ENCODE measurements at regions not wholly inside any gene's neighbourhood (a gene's known extent, or its start where the extent isn't known, plus 50 kb on each side); places are given as distances from the start of the nearest gene placed in this dataset.
A peak's percentile ranks its signal among the peaks of the same experiment; 100 is the strongest.

- no peak for ATAC-seq
- Histone ChIP-seq H3K4me2 (ENCODE audit: insufficient read depth, low read length) (no peak overlapping the region), H3K79me2 (ENCODE audit: control insufficient read depth, insufficient read depth, low read length) (no peaks in the 10 kb centered on the region), H3K4me1 (replicated peaks in 1 of 2; ENCODE audit: control insufficient read depth in 2 of 2, insufficient read depth in 2 of 2, low read length in 2 of 2) (peaks cover 3 to 10% of the 10 kb centered on the region in 2 experiments; a peak in 3 of 5 replicates), H3K9me3 (replicated peaks; ENCODE audit: control insufficient read depth, insufficient read depth, low read depth, low read length) (no peaks in the 10 kb centered on the region), H3K9me1 (ENCODE audit: control insufficient read depth, insufficient read depth, low read length) (no peaks in the 10 kb centered on the region), H3K4me3 (no peak overlapping the region), H3K27me3 (ENCODE audit: control insufficient read depth in 2 of 2, insufficient read depth in 2 of 2, low read length in 2 of 2) (peaks cover 42 to 44% of the 10 kb centered on the region in 2 experiments), H3K36me3 (ENCODE audit: control insufficient read depth, insufficient read depth, low read length) (no peaks in the 10 kb centered on the region), H4K20me1 (replicated peaks; ENCODE audit: control insufficient read depth, insufficient read depth, low read length) (no peaks in the 10 kb centered on the region; the same call in 1 of the 2 replicates), H3K27ac (ENCODE audit: extremely low read depth, low read depth, low read length) (no peak overlapping the region), H3K9ac (ENCODE audit: insufficient read depth in 1 of 2, low read depth in 2 of 2, low read length in 2 of 2) (no peak overlapping the region), H2AFZ (ENCODE audit: low read depth, low read length) (no peak overlapping the region)
- WGBS (ENCODE audit: insufficient coverage, low coverage, missing lambda C conversion rate) = under 1% methylated on average over 9 of the region's 9 CpGs
- no TSS peak for BruUV-seq (replicated peaks)
- ChIA-PET CTCF (ENCODE audit: low intra/inter-chr PET ratio) (no interaction called here), POLR2A (no interaction called here)
- no peak for TF ChIP-seq ZNF277 (CRISPR knock-in tag; IDR thresholded peaks at IDR 0.05; ENCODE audit: borderline replicate concordance)
- no peak for TF ChIP-seq ELF2 (CRISPR knock-in tag; IDR thresholded peaks at IDR 0.05)
- no peak for TF ChIP-seq ZNF507 (tag; conservative IDR thresholded peaks at IDR 0.05)
- TF ChIP-seq ZNF512 (tag; IDR thresholded peaks at IDR 0.05) = no peak
- no peak for TF ChIP-seq MXD1 (CRISPR knock-in tag; IDR thresholded peaks at IDR 0.05; ENCODE audit: borderline replicate concordance, poor library complexity, severe bottlenecking)
- TF ChIP-seq RHOXF2B (CRISPR knock-in tag; conservative IDR thresholded peaks at IDR 0.05) = no peak
- no peak for TF ChIP-seq HBP1 (CRISPR knock-in tag; IDR thresholded peaks at IDR 0.05)
- no peak for TF ChIP-seq CREM (IDR thresholded peaks at IDR 0.05; ENCODE audit: low read depth)
- DNase-seq (ENCODE audit: extremely low read depth in 1 of 4, low spot score in 3 of 4) = peak in 1 of 4 experiments; percentile 7
- intact Hi-C loops (cut with micrococcal nuclease) (no loop called here), in situ Hi-C loops (cut with MboI) (no loop called here)
- FAIRE-seq = no peak
These were observed 52.1 kb upstream of the UBE3C start for GRCh38 chr7:157086508-157087187.

All from K562 (cell line).